SK-N-SH treated with all-trans-retinoic acid at 6 μM for 48 hours (cell line): ENCODE measurements at regions not wholly inside any gene's neighbourhood (a gene's known extent, or its start where the extent isn't known, plus 50 kb on each side); places are given as distances from the start of the nearest gene placed in this dataset.

Experiments
- ATAC-seq: fragments of 200-7000 bp; cut with Tn5 transposase; 3 replicates; pipeline ENCODE4 v1.9.1; 2020; ENCODE audit warnings: mild to moderate bottlenecking, moderate library complexity
- ARNTL ChIP-seq: fragments of 450-650 bp; formaldehyde crosslinking; IDR thresholded peaks from 2 replicates; pipeline ENCODE4 v1.5.0; 2020; ENCODE audit warnings: low read depth, mild to moderate bottlenecking, moderate library complexity, borderline replicate concordance
- BACH2 ChIP-seq: fragments of 250-450 bp; sonication (Bioruptor Pico); IDR thresholded peaks from 2 replicates; pipeline ENCODE4 v1.9.0; 2021; ENCODE audit warnings: mild to moderate bottlenecking, borderline replicate concordance
- CREB5 ChIP-seq: fragments of 250-450 bp; sonication (Bioruptor Pico); IDR thresholded peaks from 2 replicates; pipeline ENCODE4 v1.5.1; 2020; ENCODE audit warnings: low read depth, mild to moderate bottlenecking, moderate library complexity
- CSDC2 ChIP-seq: fragments of 250-450 bp; sonication (Bioruptor Pico); IDR thresholded peaks from 2 replicates; pipeline ENCODE4 v1.5.0; 2020; ENCODE audit warnings: mild to moderate bottlenecking, moderate library complexity
- CSRNP3 ChIP-seq: fragments of 250-450 bp; sonication (Bioruptor Pico); IDR thresholded peaks from 2 replicates; pipeline ENCODE4 v1.5.1; 2021; ENCODE audit warnings: mild to moderate bottlenecking, moderate library complexity
- ESRRG ChIP-seq: fragments of 250-450 bp; sonication (Bioruptor Pico); IDR thresholded peaks from 2 replicates; pipeline ENCODE4 v1.6.1; 2021; ENCODE audit warnings: mild to moderate bottlenecking
- GLIS3 ChIP-seq: fragments of 250-450 bp; sonication (Bioruptor Pico); IDR thresholded peaks from 2 replicates; pipeline ENCODE4 v1.5.0; 2020; ENCODE audit warnings: mild to moderate bottlenecking, moderate library complexity
- ISL1 ChIP-seq: fragments of 250-450 bp; sonication (Bioruptor Pico); IDR thresholded peaks from 2 replicates; pipeline ENCODE4 v2.1.2; 2022; ENCODE audit warnings: mild to moderate bottlenecking, moderate library complexity
- OSR1 ChIP-seq: fragments of 250-450 bp; sonication (Bioruptor Pico); IDR thresholded peaks from 2 replicates; pipeline ENCODE4 v1.8.0; 2022; ENCODE audit warnings: moderate library complexity, mild to moderate bottlenecking, inconsistent platforms
- PATZ1 ChIP-seq: fragments of 250-450 bp; sonication (Bioruptor Pico); IDR thresholded peaks from 2 replicates; pipeline ENCODE4 v1.8.0; 2020; ENCODE audit warnings: mild to moderate bottlenecking, moderate library complexity, borderline replicate concordance
- POU6F1 ChIP-seq: fragments of 250-450 bp; sonication (Bioruptor Pico); IDR thresholded peaks from 2 replicates; pipeline ENCODE4 v1.8.0; 2021; ENCODE audit warnings: low read depth, mild to moderate bottlenecking, moderate library complexity, borderline replicate concordance
- PPARA ChIP-seq: fragments of 250-450 bp; sonication (Bioruptor Pico); IDR thresholded peaks from 2 replicates; pipeline ENCODE4 v1.5.0; 2020; ENCODE audit warnings: mild to moderate bottlenecking, borderline replicate concordance
- TCF4 ChIP-seq: fragments of 250-450 bp; sonication (Bioruptor Pico); IDR thresholded peaks from 2 replicates; pipeline ENCODE4 v1.8.0; 2021; ENCODE audit warnings: mild to moderate bottlenecking, moderate library complexity, borderline replicate concordance
- TOX ChIP-seq: fragments of 250-450 bp; sonication (Bioruptor Pico); IDR thresholded peaks from 2 replicates; pipeline ENCODE4 v1.8.0; 2021; ENCODE audit warnings: mild to moderate bottlenecking, moderate library complexity, borderline replicate concordance
- TSHZ2 ChIP-seq: fragments of 250-450 bp; sonication (Bioruptor Pico); IDR thresholded peaks from 2 replicates; pipeline ENCODE4 v1.5.0; 2020; ENCODE audit warnings: mild to moderate bottlenecking, moderate library complexity
- ZC3H10 ChIP-seq: fragments of 250-450 bp; sonication (Bioruptor Pico); IDR thresholded peaks from 2 replicates; pipeline ENCODE4 v1.5.1; 2021; ENCODE audit warnings: mild to moderate bottlenecking, moderate library complexity
- ZFP3 ChIP-seq: fragments of 250-450 bp; sonication (Bioruptor Pico); IDR thresholded peaks from 2 replicates; pipeline ENCODE4 v1.5.0; 2020; ENCODE audit warnings: mild to moderate bottlenecking, moderate library complexity
- ZFP30 ChIP-seq: fragments of 450-650 bp; formaldehyde crosslinking; IDR thresholded peaks from 2 replicates; pipeline ENCODE4 v1.5.0; 2022; ENCODE audit warnings: mild to moderate bottlenecking, moderate library complexity
- ZNF565 ChIP-seq: fragments of 450-650 bp; formaldehyde crosslinking; conservative IDR thresholded peaks from 2 replicates; pipeline ENCODE4 v1.5.0; 2020; ENCODE audit warnings: low read depth, mild to moderate bottlenecking, moderate library complexity
- ZNF70 ChIP-seq: fragments of 450-650 bp; formaldehyde crosslinking; IDR thresholded peaks from 2 replicates; pipeline ENCODE4 v1.5.0; 2020; ENCODE audit warnings: mild to moderate bottlenecking, moderate library complexity
- ZNF8 ChIP-seq: fragments of 450-650 bp; formaldehyde crosslinking; IDR thresholded peaks from 2 replicates; pipeline ENCODE4 v1.5.0; 2020; ENCODE audit warnings: mild to moderate bottlenecking, moderate library complexity

GRCh38 chr9:30579810-30580209 lies 1804.6 kb upstream of the ACO1 start:
- no peak for TF ChIP-seq OSR1
- TF ChIP-seq PATZ1 (CRISPR knock-in tag) = no peak
- no peak for TF ChIP-seq ZNF565 (CRISPR knock-in tag)
- TF ChIP-seq ISL1 (CRISPR knock-in tag) = no peak
- no peak for TF ChIP-seq CSDC2 (CRISPR knock-in tag)
- no peak for TF ChIP-seq CSRNP3
- no peak for TF ChIP-seq TSHZ2 (CRISPR knock-in tag)
- TF ChIP-seq ESRRG (CRISPR knock-in tag) = no peak
- TF ChIP-seq TOX = no peak
- TF ChIP-seq ZC3H10 = no peak
- TF ChIP-seq CREB5 (CRISPR knock-in tag) = no peak
- no peak for TF ChIP-seq ZNF8
- TF ChIP-seq GLIS3 (CRISPR knock-in tag) = no peak
- no peak for TF ChIP-seq BACH2 (CRISPR knock-in tag)
- no peak for TF ChIP-seq ARNTL
- no peak for TF ChIP-seq POU6F1 (CRISPR knock-in tag)
- TF ChIP-seq ZFP3 (CRISPR knock-in tag) = no peak
- TF ChIP-seq PPARA (CRISPR knock-in tag) = no peak
- no peak for ATAC-seq

- no peak for ATAC-seq
- TF ChIP-seq CREB5 (CRISPR knock-in tag) (no peak), ZFP3 (CRISPR knock-in tag) (no peak), CSRNP3 (no peak), PATZ1 (CRISPR knock-in tag) (no peak), ZNF565 (CRISPR knock-in tag) (no peak), TOX (no peak), ZC3H10 (no peak), ZFP30 (CRISPR knock-in tag) (no peak), TCF4 (CRISPR knock-in tag) (no peak), ISL1 (CRISPR knock-in tag) (no peak), ZNF70 (CRISPR knock-in tag) (no peak), ESRRG (CRISPR knock-in tag) (no peak)
Observed at GRCh38 chr9:30582240-30582639, 1802.2 kb upstream of the ACO1 start.
